HG02938 (cell line): ENCODE measurements at regions not wholly inside any gene's neighbourhood (a gene's known extent, or its start where the extent isn't known, plus 50 kb on each side); places are given as distances from the start of the nearest gene placed in this dataset.
A peak's percentile ranks its signal among the peaks of the same experiment; 100 is the strongest.

Source experiments
- ATAC-seq: cut with Tn5 transposase; IDR thresholded peaks from one replicate; pipeline ENCODE4 v1.9.1; 2021; ENCODE audit warnings: mild to moderate bottlenecking, moderate library complexity; ENCODE audit not compliant: unreplicated experiment

DNA sequence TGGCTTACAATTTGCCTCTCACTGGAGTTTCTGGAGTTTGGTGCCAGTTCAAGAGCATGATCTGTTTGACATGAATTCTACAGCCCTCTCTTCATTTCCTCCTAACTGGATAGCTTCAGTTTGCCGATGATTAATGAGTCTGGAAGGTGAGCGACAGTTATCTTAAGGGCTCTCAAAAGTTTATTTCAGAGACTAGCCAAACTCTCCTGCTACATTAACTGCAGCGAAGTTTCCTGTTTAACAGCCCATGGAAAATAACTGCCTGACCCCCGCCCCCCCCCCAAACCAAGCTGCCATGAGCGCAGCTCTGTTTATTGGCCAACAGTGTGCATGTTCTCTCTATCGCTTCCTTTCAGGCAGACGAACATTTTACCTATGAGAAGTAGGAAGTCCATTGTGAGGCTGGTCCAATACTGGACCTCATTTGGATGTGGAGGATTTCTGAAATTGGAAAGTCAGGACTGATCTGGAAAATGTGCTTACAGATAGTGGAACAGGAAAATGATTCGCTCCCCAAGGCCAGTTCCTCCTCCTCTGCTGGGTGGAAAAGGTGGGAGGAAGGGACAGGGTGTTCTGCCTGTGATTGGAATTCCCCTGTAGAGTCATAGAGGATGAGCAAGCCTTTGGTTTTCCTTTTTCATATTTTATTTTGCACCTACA is 522.2 kb upstream of the JAG1 start:
- ATAC-seq: no peak

DNA sequence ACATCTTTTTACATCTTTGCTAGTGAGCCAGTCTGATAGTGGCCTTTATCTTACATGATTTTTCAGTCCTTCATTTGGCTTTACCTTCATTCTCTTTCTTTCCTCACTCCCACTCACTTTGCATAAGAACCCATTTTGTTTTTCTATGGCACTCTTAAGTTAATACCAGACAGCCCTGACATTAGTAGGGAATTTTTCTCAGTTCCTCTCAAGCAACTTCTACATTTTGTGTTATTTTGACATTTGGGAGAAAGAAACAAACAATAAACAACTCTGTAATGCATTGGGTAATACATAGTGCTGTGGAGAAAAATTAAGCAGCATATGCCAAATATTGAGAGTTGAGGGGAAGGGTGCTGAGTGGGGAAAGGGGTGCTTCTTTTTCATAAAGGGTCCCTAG is 524.1 kb upstream of the JAG1 start:
- no peak for ATAC-seq

DNA sequence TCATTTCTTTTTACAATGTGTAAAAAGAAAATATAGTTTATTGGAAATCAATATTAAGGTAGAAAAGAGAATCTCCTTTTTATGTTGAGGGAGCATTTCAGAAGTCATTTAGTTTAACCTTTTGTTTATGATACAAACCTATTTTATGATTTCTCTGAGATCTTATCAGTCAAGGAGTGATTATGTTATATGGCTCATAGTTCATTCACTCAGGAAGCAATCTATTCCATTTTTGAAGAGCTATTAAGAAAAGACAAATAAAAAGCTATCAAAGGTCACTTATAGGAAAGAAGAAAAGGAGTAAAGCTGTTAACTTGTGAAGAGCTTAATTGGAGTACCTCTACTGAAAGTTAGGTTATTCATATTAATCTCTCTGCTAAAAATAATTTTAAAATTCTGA is 526.6 kb upstream of the JAG1 start:
- no peak for ATAC-seq

DNA sequence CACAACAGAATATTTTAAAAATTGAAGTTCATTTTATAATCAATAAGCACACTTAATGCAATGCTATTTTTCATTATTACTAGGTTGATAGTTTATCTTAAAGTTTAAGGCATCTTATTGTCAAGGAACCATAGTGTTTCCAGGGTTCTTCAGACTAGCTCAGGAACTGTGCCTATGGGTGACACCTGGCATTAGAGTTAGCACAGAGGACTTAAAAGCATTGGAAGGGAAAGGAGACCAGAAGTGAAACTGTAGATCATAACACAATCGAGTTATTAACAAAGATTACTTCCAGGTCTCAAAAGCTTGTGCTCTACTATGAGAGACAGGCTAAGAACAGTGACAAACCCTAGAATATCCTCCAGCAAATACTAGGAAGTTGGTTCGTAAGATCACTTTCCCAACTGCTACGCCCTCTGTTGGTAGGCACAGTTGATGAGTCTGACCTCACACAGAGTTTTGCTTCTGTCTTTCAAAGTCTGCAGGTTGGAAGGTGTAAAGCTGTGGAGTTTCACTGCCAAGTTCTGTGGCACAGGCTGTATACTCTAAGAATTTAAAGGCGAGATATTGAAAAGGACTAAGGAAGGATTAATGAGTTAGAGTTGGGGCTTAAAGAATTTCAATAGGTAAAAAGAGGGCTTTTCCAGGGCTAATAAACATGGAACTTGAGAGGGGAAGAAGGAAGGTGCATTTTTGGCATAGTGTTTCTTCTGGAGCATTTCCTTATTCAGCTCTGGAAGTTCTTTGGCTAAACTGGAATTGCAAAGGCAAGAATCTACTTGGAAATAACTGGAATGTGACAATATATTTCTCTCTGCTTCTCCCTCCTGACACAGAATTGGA is 531.3 kb upstream of the JAG1 start:
- ATAC-seq: peak; percentile 68

GRCh38 chr20:11205769-11206362 is 532.1 kb upstream of the JAG1 start:
- ATAC-seq: no peak

DNA sequence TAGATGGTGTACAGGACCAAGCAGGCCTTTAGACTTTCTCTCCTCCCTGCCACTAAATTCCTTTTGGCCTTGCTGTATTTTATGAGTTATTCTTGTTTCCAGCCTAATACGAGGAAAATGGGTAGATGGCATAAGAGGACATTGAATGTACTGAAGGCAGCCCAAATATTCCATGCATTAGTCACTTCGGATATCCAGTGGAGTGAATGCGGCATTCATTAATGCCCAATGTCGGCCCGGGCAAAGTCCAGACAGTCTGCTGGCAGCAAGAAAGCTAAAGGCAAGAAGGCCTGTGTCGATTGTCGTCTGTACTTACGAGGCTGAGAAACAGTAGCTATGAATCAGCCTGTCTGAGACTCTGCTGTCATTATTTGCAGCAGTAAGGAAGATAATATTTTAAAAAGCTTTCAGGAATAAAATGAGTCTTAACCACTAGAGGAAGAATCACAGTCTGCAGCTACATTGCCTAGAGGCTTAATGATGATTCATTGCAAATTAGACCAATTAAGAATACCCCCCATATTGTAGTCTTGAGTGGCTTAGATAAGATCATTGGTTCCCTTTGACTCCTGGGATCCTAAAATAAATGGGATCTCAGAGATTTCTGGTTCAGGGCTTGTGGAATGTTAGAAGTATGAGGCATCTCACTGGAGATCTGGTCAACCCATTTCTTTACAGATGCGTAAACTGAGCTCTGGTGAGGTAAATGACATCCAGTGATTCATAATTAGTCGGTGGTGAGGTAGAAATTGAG is 534.1 kb upstream of the JAG1 start:
- ATAC-seq: no peak

DNA sequence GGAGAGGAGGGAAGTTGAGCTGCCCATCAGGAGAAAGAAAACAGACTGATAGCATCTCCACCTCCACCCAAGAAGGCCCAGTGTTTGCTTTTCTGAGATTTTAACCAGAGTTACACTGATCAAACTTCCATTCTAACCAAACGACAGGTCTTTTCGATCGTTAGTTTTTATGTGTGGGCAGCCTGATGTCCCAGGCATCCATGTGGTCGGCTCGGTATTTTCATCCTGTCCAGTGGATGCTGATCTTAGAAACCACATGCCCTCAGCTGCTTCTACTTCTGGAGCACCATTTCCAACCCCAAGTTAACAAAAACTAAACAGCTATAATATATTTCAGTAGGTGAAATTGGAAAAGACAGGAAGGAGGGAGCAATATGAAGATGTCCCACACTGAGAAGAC is 536.8 kb upstream of the JAG1 start:
- ATAC-seq: no peak

DNA sequence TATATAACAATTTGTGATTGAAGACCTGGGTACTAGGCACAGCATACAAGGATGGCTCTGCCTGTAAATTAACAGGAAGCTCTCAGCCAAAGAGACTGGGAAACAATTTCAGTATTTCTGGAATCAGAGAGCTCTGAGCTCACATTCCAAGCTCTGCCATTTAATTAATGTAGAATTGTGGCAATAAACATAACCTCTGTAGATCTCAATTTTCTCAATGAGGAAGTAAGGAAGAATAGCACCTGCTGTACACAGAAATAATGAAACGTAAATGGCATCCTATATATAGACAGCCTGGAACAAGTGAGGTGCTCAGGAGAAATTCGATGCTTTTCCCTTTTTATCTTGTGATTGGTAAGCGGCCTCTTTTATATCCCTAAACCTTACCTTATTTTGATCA is 538.5 kb upstream of the JAG1 start:
- ATAC-seq: no peak

GRCh38 chr20:11212902-11213301 is 539.1 kb upstream of the JAG1 start:
- ATAC-seq: no peak

DNA sequence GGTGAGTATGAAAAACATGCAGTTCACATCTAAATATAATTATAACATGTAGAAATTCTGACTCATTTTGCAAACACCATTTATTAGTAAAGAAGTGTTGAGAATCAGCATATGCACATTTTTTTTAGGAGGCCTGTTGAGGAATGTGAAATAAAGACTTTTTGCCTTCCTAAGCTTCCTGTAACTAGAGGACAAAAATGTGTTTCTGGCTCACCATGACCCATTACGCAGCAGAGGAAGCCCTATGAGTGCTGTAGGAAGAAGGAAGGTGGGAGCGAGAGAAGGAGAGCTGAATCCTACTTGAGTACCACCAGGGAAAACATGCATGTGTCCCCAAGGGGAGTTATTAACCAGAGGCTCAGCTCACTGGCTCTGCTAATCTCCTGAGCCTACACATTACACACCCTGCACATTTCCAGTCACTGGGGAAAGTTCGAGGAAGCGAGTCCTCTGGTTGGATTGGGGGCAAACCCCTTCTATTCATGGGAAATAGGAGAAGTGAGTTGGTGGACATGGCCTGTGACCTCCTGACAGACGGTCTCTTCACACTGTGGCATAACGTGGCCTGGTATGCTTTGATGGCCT is 540.5 kb upstream of the JAG1 start:
- no peak for ATAC-seq

- ATAC-seq: no peak
Observed at GRCh38 chr20:11216451-11217314, 542.9 kb upstream of the JAG1 start.

- no peak for ATAC-seq
Observed at GRCh38 chr20:11217326-11218172, 543.8 kb upstream of the JAG1 start.

- ATAC-seq: no peak
Observed at GRCh38 chr20:11218173-11218680, 544.4 kb upstream of the JAG1 start.

GRCh38 chr20:11219192-11219591 is 545.4 kb upstream of the JAG1 start:
- ATAC-seq: no peak

DNA sequence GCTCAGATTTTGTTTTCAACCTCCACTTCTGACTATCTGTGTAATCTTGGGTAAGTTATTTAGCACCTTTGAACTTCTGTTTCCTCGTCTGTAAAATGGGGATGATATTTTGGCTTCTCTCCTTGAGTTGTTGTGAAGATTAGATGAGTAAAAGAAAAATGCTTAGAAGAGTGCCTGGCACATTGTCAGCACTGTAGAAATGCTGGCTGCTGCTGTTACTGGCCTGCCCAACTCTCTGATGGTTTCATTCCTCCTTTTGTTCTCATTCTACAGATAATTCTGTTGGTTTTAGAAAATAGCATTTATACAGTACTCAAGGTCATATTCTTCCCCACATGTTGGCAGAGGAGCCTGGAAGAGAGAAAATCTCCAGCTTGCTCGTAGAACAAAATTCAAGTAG is 547.2 kb upstream of the JAG1 start:
- ATAC-seq: no peak

- ATAC-seq: no peak
Observed at GRCh38 chr20:11222243-11222642, 548.4 kb upstream of the JAG1 start.

DNA sequence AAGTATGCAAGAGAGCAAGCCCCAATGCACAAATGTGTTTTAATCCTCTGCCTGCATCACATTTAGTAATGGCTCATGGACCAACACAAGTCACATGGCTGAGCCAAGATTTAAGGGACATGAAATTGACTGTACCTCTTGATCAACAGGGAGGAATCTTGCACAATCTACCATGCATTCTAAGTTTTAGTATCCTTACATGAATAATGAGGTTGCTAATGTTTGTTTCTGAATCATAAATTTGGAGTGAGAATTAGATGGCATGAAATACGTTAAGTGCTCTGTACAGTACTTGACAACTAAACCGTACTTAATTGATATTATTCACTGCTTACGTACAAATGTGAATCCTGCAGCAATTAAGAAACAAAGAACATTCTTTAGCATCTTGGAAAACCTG is 553.8 kb upstream of the JAG1 start:
- ATAC-seq: no peak

GRCh38 chr20:11229772-11230171 is 556.0 kb upstream of the JAG1 start:
- no peak for ATAC-seq

GRCh38 chr20:11230999-11231398 is 557.2 kb upstream of the JAG1 start:
- ATAC-seq: no peak
